ENCODE measurements at regions not wholly inside any gene's neighbourhood (a gene's known extent, or its start where the extent isn't known, plus 50 kb on each side); places are given as distances from the start of the nearest gene placed in this dataset.

GRCh38 chr10:131698232-131698631, 202.6 kb upstream of the PPP2R2D start:
- TF ChIP-seq POLR2A (IDR thresholded peaks at IDR 0.05) (no peak), CTCF (IDR thresholded peaks at IDR 0.05) (no peak)
